ENCODE measurements at regions not wholly inside any gene's neighbourhood (a gene's known extent, or its start where the extent isn't known, plus 50 kb on each side); places are given as distances from the start of the nearest gene placed in this dataset.

GRCh38 chr1:59055908-59056719 is 240.8 kb upstream of the FGGY start:
- no peak for DNase-seq (ENCODE audit: low spot score)

GRCh38 chr1:59057211-59057694 is 239.6 kb upstream of the FGGY start:
- DNase-seq (ENCODE audit: low spot score), result peak; percentile 70

GRCh38 chr1:59057796-59058195 is 239.1 kb upstream of the FGGY start:
- DNase-seq (ENCODE audit: low spot score), result no peak

DNA sequence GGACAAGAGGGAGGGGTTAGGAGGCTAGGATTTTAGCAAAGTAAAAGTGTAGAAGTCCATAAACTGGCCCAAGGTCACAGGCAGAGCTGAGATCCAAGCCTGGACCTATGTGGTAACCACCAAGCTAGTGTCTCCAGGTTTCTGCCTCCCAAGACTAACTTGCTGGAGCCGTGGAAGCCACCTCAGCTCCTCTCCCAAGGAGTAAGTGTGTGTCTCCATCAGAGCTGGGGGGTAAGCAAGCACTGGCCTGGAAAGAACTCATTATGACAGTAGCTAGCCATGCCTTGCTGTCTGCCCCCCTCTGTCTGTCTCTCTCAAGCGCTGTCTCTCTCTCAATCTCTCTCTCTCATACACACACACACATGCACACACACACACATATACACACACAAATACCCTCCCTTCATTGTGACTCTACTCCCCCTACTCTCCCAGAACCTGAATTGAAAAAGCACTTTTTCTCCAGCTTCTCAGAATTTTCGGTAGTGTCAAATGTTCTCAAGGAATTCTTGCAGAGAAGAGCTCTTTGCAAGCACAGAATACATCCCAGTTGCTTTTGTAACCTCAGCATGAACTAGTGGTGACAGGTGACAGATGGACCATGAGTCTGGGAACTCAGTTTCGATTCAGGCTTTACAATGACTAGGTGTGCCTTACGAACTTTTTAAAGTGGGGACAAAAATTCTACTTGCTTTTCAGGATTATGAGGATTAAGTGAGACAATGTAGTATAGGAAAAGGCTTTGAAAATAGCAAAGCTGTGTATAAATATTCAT is 238.0 kb upstream of the FGGY start:
- DNase-seq (ENCODE audit: low spot score), result no peak

DNA sequence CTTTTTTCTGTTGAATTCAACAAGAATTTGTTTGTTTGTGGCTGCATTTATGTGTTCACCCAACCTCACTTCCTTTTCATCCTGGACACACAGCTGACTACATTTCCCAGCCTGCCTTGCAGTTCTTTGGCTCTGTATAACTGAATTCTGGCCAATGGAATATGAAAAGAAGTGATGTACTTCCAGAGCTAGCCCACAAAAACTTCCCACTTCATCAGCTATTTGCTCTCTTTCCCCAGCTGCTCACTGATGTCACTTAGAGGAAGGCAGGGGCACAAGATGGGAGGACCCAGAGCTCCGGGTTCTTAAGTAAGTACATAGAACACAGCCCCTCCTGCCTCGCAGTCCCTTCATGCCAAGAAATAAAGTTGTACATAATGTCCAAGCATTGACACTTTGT is 235.0 kb upstream of the FGGY start:
- DNase-seq (ENCODE audit: low spot score), result peak; percentile 70

- DNase-seq (ENCODE audit: low spot score), result peak; percentile 38
Measured at GRCh38 chr1:59062743-59063142, 234.2 kb upstream of the FGGY start.

- DNase-seq (ENCODE audit: low spot score), result no peak
Measured at GRCh38 chr1:59063501-59063900, 233.4 kb upstream of the FGGY start.

DNA sequence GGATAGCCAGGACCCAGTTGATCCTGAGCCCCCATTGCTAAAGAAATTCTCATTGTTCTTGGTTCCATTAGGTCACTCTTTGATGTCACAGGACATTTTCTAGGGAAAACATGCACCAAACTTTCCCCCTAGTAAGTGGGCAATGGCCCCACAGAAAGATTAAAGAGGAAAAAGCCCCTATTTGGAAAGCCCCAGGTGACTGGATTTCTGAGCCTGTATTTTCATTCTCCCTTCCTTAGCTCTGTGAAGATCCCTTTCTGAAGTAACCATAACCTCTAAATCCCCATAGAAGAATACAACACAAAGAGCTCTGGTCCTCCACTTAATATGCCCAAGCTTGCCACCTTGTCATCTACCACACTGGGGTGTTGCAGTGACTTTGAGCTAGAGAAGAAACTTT is 232.3 kb upstream of the FGGY start:
- DNase-seq (ENCODE audit: low spot score), result no peak

DNA sequence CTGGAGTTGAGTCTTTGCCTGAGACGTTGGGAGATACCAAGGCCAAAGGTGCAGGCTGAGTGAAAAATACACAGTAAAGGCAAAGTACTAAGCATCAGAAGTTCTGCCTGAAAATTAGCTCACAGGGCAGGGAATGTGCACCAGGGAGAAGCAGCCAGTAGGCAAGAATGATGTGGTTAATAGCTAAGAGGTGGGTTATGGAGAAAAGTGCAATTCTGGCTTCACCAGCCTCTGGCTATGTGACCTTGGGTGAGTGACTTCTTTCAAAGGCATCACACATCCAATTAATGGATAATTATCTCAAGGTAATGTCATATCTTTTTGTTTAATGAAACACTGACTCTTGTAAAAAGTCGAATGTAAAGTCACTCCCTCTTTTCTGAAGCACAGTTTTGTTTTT is 230.7 kb upstream of the FGGY start:
- no peak for DNase-seq (ENCODE audit: low spot score)

DNA sequence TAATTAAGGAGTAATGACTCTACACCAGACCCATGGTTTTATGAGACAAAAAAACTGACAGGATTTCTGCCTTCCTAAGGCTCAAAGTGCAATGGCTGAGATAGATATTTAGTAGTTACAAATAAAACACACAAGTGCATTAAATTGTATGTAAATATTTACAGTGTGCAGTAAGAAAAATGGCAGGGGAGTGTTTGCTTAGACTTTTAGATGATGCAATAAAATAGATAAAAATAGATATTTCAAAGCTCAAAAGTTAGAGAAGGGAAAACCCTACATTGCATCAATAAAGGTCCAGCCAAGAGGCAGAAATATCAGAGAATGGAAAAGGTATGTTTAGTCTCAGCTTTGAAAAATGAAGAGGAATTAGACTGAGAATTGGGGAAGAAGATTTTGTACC is 226.3 kb upstream of the FGGY start:
- no peak for DNase-seq (ENCODE audit: low spot score)

DNA sequence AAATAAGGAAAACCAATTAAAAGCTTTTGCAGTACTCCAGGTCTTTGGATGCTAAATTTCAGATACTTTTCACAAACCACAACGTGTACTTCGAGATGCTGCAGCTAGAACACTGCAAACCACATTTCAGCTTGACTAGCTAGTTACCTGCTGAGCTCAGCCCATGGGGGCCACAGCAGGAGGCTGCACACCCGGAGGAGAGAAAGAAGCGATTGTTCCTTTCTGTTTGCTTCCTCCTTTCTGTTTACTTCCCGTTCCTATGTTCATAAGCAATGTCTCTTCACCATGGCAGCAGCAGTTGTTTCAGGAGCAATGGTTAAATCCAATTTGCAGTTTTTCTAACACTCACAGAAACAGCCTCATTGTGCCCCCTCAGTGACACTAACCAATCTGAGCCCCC is 225.6 kb upstream of the FGGY start:
- peak; percentile 24 for DNase-seq (ENCODE audit: low spot score)

- no peak for DNase-seq (ENCODE audit: low spot score)
Measured at GRCh38 chr1:59071876-59072582, 224.9 kb upstream of the FGGY start.

GRCh38 chr1:59072583-59072947 is 224.3 kb upstream of the FGGY start:
- DNase-seq (ENCODE audit: low spot score), result no peak

- no peak for DNase-seq (ENCODE audit: low spot score)
Measured at GRCh38 chr1:59074598-59074997, 222.3 kb upstream of the FGGY start.

DNA sequence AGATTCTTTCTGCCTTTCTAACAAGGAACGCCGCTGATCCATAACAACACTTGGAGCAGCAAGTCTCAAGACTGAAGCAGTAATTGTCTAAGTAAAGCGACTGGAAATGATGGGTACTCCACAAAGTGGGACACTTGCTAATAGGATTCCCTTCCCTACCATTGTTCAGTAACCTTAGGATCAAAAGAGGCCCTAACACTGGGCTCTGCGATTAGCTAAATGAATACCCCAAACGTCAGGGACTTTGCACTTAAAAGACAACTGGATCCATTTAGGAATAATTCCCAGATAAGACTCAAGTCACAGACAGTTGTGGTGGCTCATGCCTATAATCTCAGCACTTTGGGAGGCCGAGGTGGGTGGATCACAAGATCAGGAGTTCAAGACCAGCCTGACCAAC is 221.9 kb upstream of the FGGY start:
- no peak for DNase-seq (ENCODE audit: low spot score)

DNA sequence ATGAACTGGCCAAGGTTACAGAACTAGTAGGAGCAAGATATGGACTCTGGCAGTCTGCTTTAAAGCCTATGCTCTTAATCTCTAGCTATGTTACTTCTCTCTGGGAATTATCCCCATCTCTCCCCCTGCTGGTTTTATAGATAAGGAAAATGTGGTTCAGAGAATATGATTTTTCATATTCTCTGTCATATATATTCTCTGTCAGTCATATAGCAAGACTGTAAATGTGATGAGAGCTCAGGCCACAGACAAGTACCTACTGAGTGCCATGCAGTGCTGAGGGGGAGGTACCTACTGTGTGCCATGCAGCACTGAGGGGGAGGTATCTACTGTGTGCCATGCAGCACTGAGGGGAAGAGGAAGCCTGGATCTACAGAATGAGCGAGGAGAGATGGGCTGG is 220.3 kb upstream of the FGGY start:
- no peak for DNase-seq (ENCODE audit: low spot score)

DNA sequence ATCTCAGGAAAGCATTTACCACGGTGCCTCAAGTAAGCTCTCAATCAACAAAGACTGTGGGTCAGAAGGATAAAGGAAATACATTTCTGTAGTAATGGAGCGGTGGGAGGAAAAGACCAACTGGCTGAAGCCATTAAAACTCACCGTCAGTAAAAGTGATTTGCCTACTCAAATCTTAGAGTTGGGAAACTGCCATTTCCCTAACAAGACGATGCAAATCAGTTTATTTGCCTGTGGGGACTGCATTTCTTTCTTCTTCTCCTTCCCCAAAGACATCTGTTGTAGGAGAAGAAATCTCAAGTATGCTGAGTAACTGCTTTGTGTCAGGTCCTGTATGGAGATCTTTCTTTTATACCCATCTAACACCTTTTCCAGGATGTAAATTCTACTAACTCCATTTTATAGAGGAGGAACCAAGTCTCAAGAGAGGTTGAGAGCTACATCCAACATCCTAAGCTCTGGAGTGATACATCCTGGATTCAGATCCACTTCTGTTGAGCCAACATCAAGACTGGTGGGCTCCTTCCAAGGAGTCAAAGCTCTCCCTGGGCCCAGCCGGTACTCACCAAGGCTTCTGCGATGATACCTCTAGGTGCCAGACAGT is 219.3 kb upstream of the FGGY start:
- no peak for DNase-seq (ENCODE audit: low spot score)

DNA sequence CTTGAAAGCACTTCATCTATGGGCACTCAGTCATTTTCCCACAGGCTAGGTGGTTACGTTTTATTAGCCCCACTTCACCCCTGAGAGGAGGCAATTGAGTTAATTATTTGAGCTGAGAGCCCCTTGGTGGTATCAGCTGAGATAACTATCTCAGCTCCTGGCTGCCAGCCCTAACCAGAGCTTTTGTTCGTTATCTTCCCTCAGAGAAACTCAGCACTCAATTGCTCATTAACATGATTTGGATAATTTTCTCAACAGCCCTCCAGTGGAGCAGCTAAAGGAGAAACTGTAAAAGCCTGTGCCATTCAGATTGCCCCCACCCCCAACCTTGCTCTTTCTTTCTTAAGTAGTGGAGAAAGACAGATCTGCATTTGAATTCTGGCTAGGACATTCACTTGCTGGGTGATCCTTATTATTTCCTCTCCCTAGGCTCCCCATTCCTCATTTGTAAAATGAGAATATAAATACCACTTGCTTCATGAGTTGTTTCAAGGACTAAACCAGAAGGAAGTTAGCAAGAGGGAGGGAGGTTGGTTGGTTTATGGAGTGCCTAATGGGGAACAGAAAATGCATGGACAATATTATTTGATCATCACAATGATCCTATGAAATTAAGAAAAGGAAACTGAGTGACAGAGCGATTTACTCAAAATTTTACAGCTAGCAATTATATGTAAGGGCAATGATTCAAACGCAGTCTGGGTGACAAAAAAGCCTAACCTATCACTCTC is 218.7 kb upstream of the FGGY start:
- no peak for DNase-seq (ENCODE audit: low spot score)

DNA sequence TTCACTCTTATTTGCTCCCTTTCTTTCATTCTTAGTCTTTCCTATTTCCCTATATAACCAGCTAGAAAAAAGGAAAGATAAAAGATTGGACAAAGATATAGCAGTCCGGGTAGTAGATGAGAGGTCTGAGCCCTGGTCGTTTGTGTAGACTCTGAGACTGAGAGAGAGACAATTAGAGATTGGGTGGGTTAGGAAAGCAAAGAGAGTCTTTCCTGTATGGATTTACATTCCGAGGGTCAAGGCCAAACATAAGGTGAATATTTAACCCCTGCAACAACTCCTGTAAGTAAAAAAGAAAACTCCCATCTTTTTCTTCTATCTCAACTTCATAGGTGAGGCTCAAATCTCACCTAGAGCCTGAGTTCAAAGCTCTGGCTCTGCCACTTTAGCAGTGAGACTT is 218.0 kb upstream of the FGGY start:
- DNase-seq (ENCODE audit: low spot score), result no peak

DNA sequence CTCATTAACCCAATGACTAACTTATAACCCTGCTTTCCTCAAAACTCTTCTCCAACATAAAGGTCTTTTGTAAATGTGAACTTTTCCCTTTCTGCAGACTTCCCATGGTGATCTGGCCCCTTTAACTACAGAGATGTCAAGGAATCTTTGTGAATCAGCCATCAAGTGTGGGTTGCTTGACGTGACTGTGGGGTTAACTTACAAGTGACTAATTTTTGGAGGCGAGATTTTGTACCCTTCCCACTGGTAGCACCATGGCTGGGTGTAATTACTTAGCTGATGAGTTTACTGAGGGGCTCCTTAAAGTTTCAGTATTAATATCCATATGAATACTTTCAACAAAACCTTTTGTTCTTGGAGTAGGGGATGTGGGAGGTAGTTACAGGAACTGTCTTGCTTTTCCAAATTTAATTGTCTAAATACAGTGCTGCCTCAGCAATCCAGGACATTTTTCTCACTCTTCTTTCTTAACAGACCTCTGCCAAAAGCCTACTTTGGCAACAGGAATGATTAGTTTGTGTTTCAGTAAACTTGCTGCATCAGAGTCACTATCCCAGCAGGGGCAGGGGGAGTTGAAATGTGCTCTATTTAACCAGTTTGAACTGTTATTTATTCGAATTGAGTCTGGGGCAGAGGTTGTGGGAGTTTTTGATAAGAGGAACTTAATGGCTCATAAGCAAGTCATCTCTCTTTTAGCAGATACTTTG is 217.3 kb upstream of the FGGY start:
- DNase-seq (ENCODE audit: low spot score), result no peak

DNA sequence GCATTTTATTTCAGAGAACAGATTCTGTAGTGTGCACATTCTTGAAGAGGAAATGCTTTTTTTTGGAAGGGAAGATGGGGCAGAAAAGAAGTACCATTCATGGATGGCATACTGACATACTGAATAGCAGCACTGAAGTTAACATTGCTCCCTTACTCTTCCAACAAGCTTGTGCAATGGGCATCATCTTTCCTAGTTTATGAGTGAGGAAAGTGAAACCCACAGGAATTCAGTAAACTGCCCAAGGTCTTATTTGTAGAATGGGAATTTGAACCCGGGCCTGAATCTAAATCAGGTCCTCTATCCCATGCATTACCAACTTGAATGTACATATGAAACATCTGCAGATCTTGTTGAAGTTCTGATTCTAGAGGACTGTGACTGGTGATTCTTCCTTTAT is 215.7 kb upstream of the FGGY start:
- DNase-seq (ENCODE audit: low spot score), result no peak

All from mucosa of gallbladder (tissue), 1 donor.